Fibroblast of skin of right biceps (primary cell): ENCODE measurements at regions not wholly inside any gene's neighbourhood (a gene's known extent, or its start where the extent isn't known, plus 50 kb on each side); places are given as distances from the start of the nearest gene placed in this dataset.
"Not testable (repeated sequence)": the region's sequence is repeated elsewhere in the genome, so short reads cannot be mapped to it uniquely, and the experiment has no call there.

Experiments
- DNase-seq: peaks from one replicate; pipeline ENCODE4 v3.0.0-alpha.2; 2013

- DNase-seq = no peak
Observed at GRCh38 chr3:26422415-26422814, 200.2 kb upstream of the LRRC3B start.

GRCh38 chr3:26425076-26425475 lies 197.5 kb upstream of the LRRC3B start:
- no peak for DNase-seq

- no peak for DNase-seq
Observed at GRCh38 chr3:26428992-26429391, 193.6 kb upstream of the LRRC3B start.

- DNase-seq = peak; percentile 79
Observed at GRCh38 chr3:26437678-26438077, 184.9 kb upstream of the LRRC3B start.

GRCh38 chr3:26438325-26438940 lies 184.1 kb upstream of the LRRC3B start:
- peak; percentile 3 for DNase-seq

- no peak for DNase-seq
Observed at GRCh38 chr3:26438981-26439884, 183.3 kb upstream of the LRRC3B start.

- no peak for DNase-seq
Observed at GRCh38 chr3:26449996-26450395, 172.6 kb upstream of the LRRC3B start.

GRCh38 chr3:26452363-26452762 lies 170.2 kb upstream of the LRRC3B start:
- DNase-seq = no peak

GRCh38 chr3:26460985-26461384 lies 161.6 kb upstream of the LRRC3B start:
- no peak for DNase-seq

GRCh38 chr3:26472345-26472744 lies 150.2 kb upstream of the LRRC3B start:
- DNase-seq = no peak

GRCh38 chr3:26474706-26475105 lies 147.9 kb upstream of the LRRC3B start:
- DNase-seq = no peak

GRCh38 chr3:26480377-26480776 lies 142.2 kb upstream of the LRRC3B start:
- no peak for DNase-seq

- no peak for DNase-seq
Observed at GRCh38 chr3:26484140-26484539, 138.4 kb upstream of the LRRC3B start.

GRCh38 chr3:26498271-26498670 lies 124.3 kb upstream of the LRRC3B start:
- DNase-seq = no peak

- no peak for DNase-seq
Observed at GRCh38 chr3:26505399-26505798, 117.2 kb upstream of the LRRC3B start.

GRCh38 chr3:26514445-26515029 lies 108.0 kb upstream of the LRRC3B start:
- not testable (repeated sequence) for DNase-seq

- no peak for DNase-seq
Observed at GRCh38 chr3:26515351-26515750, 107.2 kb upstream of the LRRC3B start.

- no peak for DNase-seq
Observed at GRCh38 chr3:26521261-26521660, 101.3 kb upstream of the LRRC3B start.

GRCh38 chr3:26522919-26523318 lies 99.7 kb upstream of the LRRC3B start:
- DNase-seq = no peak

GRCh38 chr3:26525013-26525412 lies 97.6 kb upstream of the LRRC3B start:
- DNase-seq = no peak

- no peak for DNase-seq
Observed at GRCh38 chr3:26535151-26535550, 87.4 kb upstream of the LRRC3B start.

GRCh38 chr3:26536955-26537354 lies 85.6 kb upstream of the LRRC3B start:
- no peak for DNase-seq

- no peak for DNase-seq
Observed at GRCh38 chr3:26550413-26550812, 72.2 kb upstream of the LRRC3B start.

- no peak for DNase-seq
Observed at GRCh38 chr3:26556637-26557036, 65.9 kb upstream of the LRRC3B start.
